Germinal center (tissue), 1 donor: ENCODE measurements at regions not wholly inside any gene's neighbourhood (a gene's known extent, or its start where the extent isn't known, plus 50 kb on each side); places are given as distances from the start of the nearest gene placed in this dataset.

Source experiments
- DNase-seq: peaks from one replicate; pipeline ENCODE4 v3.0.0; 2012; ENCODE audit warnings: mixed read lengths, low spot score

- no peak for DNase-seq
Observed at GRCh38 chr3:148150141-148150540, 547.6 kb upstream of the AGTR1 start.

DNA sequence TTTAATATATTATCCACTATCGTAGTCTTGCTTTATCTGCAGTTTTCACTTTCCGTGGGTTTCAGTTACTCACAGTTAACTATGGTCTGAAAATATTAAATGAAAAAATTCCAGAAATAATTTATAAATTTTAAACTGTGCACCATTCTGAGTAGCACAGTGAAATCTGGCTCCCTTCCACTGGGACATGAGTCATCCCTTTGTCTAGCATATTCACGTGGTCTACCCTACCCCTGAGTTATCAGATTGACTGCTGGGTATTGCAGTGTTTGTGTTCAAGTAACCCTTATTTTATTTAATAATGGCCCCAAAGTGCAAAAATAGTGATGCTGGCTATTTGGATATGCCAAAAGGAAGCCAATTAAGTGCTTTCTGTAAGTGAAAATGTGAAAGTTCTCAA lies 539.5 kb upstream of the AGTR1 start:
- no peak for DNase-seq

DNA sequence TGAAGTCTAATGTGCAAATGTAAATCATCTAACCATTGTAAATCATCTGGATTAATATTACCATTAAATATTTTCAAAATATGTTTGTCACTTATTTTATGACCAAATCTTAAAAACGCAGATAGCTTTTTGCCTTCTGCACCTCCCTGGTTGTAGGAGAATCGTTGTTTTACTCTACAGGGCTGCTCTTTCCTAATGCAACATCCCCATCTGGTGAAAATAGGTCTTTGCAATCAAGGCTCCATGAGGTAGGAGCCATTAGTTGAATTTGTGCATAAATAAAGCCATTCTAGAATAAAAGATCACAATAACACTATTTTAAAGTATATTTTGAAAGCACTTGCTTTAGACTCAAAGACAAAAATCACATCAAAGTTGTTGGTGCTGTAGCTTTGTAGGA lies 535.6 kb upstream of the AGTR1 start:
- DNase-seq: no peak

DNA sequence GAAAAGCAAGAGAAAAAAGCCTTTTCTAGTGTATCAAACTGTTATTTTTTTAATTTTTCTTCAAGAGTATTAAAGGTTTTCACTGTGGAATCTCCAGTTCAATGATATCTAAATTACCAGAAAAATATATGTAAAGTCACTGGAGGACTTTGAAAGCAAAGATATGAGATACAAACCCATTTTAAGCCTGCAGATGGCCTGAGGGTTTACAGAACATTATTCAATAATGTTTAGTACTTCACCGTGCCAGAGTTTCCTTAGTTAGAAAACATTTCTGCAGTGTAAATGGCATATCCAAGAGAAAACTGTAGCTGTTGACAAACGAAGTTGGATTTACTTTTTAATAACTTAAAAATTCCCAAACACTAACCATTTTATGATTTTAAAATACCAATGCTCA lies 529.4 kb upstream of the AGTR1 start:
- no peak for DNase-seq

GRCh38 chr3:148173851-148174250 lies 523.9 kb upstream of the AGTR1 start:
- no peak for DNase-seq

GRCh38 chr3:148175214-148175613 lies 522.5 kb upstream of the AGTR1 start:
- no peak for DNase-seq

DNA sequence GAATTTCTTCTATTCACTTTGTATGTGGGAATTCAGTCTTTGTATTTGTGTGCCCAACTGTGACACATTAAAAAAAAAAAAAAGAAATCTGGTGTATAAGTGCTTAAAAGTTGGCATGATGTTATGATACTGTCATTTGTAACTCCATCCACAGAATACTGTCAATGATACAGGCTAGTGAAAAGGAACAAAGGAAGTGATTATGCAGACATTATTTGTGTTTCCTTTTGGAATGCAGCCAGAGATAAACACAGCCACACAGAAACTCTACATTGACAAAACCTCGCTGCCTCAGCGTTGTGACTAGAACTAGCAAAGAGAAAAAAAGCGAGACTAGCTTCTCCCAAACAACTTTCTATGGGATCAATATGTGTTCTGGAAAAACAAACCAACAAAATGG lies 519.2 kb upstream of the AGTR1 start:
- no peak for DNase-seq

GRCh38 chr3:148184798-148185197 lies 512.9 kb upstream of the AGTR1 start:
- DNase-seq: no peak

- DNase-seq: no peak
Observed at GRCh38 chr3:148186881-148187280, 510.8 kb upstream of the AGTR1 start.

GRCh38 chr3:148187296-148187695 lies 510.4 kb upstream of the AGTR1 start:
- no peak for DNase-seq

- no peak for DNase-seq
Observed at GRCh38 chr3:148190441-148190990, 507.2 kb upstream of the AGTR1 start.

DNA sequence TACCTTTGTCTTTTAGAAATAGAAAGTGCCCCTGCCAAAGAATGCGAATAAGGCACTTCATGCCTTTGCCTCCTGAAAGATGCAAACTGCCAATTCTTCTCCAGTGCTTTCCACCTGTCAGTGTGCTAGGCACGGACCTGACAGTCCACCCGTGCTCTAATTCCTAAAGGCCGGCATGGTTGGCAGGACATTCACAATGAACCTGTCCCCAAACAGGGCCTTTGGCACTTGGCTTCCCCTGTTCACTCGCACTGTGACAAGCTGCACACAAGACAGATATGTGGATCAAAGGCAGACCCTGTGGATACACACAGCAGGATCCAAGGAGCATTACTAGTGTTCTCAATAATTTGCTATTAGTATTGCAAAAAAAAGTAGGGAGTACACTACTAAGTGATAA lies 505.7 kb upstream of the AGTR1 start:
- DNase-seq: no peak

- no peak for DNase-seq
Observed at GRCh38 chr3:148197061-148197460, 500.6 kb upstream of the AGTR1 start.

DNA sequence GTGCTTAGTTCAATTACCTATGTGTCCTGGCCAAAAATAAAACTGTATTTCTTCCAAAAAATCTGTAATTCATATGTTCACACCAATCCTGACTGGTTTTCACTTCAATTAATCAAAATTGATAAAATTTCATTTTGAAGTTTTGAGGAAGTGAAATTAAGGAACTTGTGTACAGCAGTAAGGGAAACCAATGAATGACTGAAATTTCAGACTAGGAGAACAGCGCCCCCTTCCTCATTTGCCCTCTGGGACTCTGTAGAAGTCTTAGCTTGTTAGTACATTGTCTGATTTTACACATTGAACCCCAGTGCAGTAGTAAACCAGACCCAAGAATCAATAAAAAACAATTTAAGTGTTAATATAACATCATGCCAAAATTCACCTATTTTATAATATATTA lies 495.3 kb upstream of the AGTR1 start:
- no peak for DNase-seq

DNA sequence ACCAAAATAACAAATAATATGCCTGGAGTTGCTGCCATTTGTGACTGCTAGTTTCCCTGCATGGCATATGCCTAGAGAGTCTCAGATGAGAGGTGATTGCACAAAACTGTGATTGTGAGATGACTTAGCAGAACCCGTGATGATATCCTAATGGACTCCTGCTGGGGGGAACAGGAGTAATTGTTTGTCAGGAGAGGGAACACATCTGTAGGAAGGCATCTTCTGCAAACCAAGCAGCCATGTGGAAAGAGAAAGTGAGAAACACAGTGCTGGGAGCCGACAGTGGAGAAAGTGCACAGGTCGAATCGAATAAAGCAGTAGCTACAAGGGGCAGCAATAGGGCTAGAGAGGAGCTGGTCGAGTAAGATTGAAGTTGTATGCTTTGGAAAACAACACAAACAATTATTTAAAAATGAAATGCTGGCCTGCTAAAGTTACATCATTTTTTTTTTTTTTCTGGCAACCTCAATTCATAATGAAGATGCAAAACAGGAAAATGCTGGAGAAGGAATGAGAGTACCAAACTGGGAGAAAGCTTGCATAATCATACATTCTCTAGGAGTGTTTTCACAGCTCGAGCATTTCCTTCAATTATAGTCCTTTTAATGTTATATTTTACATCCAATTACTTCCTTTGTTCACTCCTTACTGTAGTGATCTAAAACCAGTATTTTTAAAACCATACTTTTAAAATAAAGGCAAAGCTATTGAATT lies 494.2 kb upstream of the AGTR1 start:
- DNase-seq: no peak

GRCh38 chr3:148204131-148204530 lies 493.6 kb upstream of the AGTR1 start:
- no peak for DNase-seq

DNA sequence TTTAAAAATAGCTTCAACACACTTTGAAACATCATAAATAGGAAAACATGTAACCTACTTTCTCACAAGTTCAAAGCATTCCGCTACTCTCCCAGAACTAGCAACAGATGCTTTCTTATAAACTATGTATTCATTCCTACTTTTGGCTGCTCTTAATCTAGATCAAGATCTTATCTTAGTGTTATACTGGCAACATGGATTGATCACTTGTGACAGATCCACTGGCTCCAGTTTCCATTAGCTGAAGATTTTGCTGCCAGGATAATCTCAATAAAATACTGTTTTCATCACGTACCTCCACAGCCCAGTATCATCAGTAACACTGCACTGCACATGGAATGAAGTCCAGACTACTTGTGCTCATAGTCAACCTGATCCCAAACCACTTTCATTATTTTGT lies 491.7 kb upstream of the AGTR1 start:
- DNase-seq: no peak

DNA sequence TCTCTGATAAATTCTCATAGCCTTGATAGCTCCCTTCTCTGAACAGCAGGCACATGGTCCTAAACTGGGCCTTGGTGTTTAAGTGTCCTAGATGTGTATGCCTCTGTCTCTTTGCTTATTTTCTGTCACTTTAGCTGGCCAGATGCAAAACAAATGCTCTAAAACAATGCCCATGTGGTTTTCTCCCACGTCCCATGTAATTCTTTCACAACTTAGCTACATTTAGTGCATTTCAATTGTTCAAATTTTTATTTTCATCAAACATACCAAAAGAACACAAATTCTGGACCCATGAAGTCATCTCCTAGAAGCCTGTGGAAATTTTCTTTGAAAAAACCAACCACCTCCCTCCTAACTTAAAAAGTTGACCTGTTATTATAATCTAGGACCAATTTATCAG lies 491.3 kb upstream of the AGTR1 start:
- no peak for DNase-seq

GRCh38 chr3:148208975-148209374 lies 488.7 kb upstream of the AGTR1 start:
- DNase-seq: no peak

- DNase-seq: no peak
Observed at GRCh38 chr3:148211725-148212124, 486.0 kb upstream of the AGTR1 start.

DNA sequence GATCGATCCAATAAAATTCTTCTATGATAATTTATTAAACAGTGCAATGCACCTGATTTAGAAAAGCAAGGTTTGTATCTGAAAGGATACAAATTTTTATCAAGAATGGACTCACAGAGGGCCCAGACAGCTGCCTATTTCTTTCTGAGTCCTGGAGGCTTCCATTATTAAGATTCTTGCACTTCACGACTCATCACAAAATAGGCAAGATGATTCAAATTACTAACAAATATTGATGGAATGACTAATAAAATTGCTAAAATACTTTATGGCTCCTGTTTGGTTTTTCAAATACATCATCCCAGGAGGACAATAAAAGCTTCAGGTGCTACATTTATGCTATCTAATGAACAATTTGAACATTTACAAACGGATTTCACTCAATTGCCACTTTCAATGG lies 483.0 kb upstream of the AGTR1 start:
- DNase-seq: no peak

- DNase-seq: no peak
Observed at GRCh38 chr3:148217317-148217716, 480.4 kb upstream of the AGTR1 start.

GRCh38 chr3:148218222-148218621 lies 479.5 kb upstream of the AGTR1 start:
- DNase-seq: no peak

DNA sequence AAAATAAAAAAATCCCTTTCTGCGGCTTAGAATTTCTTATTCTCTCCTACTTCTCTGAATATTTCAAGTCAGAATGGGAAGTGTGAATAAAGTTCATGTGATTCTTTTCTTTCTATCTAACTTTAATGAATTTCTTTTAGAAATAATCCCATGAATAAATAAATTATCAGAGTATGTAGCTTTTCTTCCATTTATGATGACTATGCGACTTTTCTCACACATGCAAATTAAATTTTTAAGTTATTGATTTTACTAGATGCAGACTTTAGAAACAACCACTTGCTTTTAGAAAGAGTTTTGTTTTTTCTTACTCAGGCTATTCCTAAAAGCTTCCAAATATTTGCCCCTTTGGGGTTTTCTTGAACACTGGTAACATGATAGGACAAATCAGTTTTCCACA lies 477.7 kb upstream of the AGTR1 start:
- DNase-seq: no peak
